Glutamatergic neuron (in vitro differentiated cells): ENCODE measurements at regions not wholly inside any gene's neighbourhood (a gene's known extent, or its start where the extent isn't known, plus 50 kb on each side); places are given as distances from the start of the nearest gene placed in this dataset.

Experiments
- DNase-seq: peaks from one replicate; pipeline ENCODE4 v3.0.0; 2022
- H3K27ac Mint-ChIP-seq: one replicate; pipeline ENCODE4 v1.8.0; 2020; ENCODE audit warnings: mild to moderate bottlenecking, mixed read lengths, inconsistent platforms; ENCODE audit not compliant: unreplicated experiment
- H3K27me3 Mint-ChIP-seq: one replicate; pipeline ENCODE4 v1.8.0; 2020; ENCODE audit warnings: mild to moderate bottlenecking, moderate library complexity, mixed read lengths, inconsistent platforms; ENCODE audit not compliant: unreplicated experiment
- H3K36me3 Mint-ChIP-seq: one replicate; pipeline ENCODE4 v1.8.0; 2020; ENCODE audit warnings: mild to moderate bottlenecking, mixed read lengths, inconsistent platforms; ENCODE audit not compliant: unreplicated experiment
- H3K4me1 Mint-ChIP-seq: one replicate; pipeline ENCODE4 v1.8.0; 2020; ENCODE audit warnings: mild to moderate bottlenecking, low read depth, mixed read lengths, inconsistent platforms; ENCODE audit not compliant: unreplicated experiment
- H3K4me3 Mint-ChIP-seq: one replicate; pipeline ENCODE4 v1.8.0; 2020; ENCODE audit warnings: mild to moderate bottlenecking, mixed read lengths, inconsistent platforms; ENCODE audit not compliant: unreplicated experiment
- H3K9me3 Mint-ChIP-seq: one replicate; pipeline ENCODE4 v1.8.0; 2020; ENCODE audit warnings: mild to moderate bottlenecking, moderate library complexity, mixed read lengths, inconsistent platforms; ENCODE audit not compliant: unreplicated experiment
- TF ChIP-seq, protein P1 (sequence below): fragments of 200-600 bp; sonication (generic); IDR thresholded peaks from one replicate; pipeline ENCODE4 v1.5.0; 2021; ENCODE audit not compliant: partially characterized antibody, unreplicated experiment

DNA sequence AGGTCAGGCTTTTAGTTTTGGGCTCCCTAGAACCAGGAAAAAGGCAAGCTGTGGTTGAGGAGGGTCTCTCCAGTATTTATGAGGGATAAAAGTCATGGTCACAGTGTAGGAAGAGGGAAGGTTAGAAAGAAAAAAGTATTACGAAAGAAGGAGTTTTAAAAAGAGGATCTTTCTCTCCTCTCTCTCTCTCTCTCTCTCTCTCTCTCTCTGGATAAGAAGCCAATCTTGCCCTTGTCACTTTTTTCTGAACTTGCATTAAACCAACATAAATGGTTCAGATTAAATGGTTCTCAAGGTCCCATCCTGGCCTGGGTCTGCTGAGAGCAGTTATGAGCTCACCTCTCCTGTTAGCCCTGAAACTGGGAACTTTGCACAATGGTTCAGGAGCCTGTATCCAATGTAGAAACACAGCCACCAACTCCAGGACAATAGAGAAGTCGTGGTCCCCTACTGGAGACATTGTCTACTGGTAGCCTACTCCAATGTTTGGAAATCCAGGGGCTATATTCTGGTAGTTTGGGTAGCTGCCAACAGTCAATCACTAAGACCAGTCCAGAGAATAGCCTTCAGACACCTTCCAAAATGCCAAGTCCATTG lies 131.9 kb downstream of the DAD1 start:
- DNase-seq: no peak
- TF ChIP-seq, protein P1, sequence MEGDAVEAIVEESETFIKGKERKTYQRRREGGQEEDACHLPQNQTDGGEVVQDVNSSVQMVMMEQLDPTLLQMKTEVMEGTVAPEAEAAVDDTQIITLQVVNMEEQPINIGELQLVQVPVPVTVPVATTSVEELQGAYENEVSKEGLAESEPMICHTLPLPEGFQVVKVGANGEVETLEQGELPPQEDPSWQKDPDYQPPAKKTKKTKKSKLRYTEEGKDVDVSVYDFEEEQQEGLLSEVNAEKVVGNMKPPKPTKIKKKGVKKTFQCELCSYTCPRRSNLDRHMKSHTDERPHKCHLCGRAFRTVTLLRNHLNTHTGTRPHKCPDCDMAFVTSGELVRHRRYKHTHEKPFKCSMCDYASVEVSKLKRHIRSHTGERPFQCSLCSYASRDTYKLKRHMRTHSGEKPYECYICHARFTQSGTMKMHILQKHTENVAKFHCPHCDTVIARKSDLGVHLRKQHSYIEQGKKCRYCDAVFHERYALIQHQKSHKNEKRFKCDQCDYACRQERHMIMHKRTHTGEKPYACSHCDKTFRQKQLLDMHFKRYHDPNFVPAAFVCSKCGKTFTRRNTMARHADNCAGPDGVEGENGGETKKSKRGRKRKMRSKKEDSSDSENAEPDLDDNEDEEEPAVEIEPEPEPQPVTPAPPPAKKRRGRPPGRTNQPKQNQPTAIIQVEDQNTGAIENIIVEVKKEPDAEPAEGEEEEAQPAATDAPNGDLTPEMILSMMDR: no peak
- Mint-ChIP-seq H3K27ac (no peak overlapping the region), H3K4me1 (no peaks in the 10 kb centered on the region), H3K4me3 (no peak overlapping the region), H3K36me3 (no peaks in the 10 kb centered on the region), H3K27me3 (peaks cover 5% of the 10 kb centered on the region), H3K9me3 (no peaks in the 10 kb centered on the region)

DNA sequence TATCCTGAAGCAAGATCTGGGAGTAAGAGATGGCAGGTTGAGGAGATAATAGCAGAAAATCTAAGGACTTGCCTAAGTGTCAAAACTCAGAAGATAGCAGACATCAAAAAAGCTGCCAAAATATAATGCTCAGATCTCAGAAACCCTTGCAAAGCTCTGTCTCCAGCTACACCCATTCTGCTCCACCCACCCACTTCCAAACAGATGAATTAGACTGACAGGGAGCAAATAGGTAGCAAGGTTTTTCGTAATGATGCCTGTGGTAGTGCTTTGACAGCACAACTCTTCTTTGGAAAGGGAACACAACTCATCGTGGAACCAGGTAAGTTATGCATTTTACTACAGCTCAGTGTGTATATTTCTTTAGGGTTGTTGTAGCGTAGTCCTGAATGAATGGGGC lies 132.6 kb downstream of the DAD1 start:
- no peak overlapping the region for H3K27ac Mint-ChIP-seq
- H3K27me3 Mint-ChIP-seq: peaks cover 5% of the 10 kb centered on the region
- no peaks in the 10 kb centered on the region for H3K36me3 Mint-ChIP-seq
- TF ChIP-seq, protein P1: no peak
- no peaks in the 10 kb centered on the region for H3K9me3 Mint-ChIP-seq
- no peak overlapping the region for H3K4me3 Mint-ChIP-seq
- DNase-seq: no peak
- no peaks in the 10 kb centered on the region for H3K4me1 Mint-ChIP-seq

DNA sequence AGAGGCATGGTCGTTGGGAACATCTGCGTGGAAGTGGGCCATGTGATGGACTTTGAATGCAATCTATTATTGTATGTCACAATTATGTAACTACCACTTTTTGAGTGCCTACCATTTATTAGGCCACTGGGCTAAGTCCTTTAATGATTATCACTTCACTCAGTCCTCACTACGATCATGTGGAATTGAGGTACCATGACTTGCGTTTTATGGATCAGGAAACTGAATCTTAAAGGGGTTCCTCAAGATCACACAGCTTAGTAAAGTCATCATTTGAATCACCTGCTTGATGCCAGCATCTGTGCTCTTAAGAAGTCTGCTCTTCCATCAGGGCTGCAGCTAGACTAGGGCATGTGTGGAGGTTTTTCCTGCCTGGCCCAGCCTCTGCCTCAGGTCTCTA lies 136.7 kb downstream of the DAD1 start:
- H3K36me3 Mint-ChIP-seq: no peaks in the 10 kb centered on the region
- H3K9me3 Mint-ChIP-seq: peaks cover 6% of the 10 kb centered on the region
- peaks cover 5% of the 10 kb centered on the region for H3K27me3 Mint-ChIP-seq
- TF ChIP-seq, protein P1: no peak
- no peak for DNase-seq
- no peak overlapping the region for H3K4me3 Mint-ChIP-seq
- H3K4me1 Mint-ChIP-seq: peaks cover 27% of the 10 kb centered on the region
- no peak overlapping the region for H3K27ac Mint-ChIP-seq

DNA sequence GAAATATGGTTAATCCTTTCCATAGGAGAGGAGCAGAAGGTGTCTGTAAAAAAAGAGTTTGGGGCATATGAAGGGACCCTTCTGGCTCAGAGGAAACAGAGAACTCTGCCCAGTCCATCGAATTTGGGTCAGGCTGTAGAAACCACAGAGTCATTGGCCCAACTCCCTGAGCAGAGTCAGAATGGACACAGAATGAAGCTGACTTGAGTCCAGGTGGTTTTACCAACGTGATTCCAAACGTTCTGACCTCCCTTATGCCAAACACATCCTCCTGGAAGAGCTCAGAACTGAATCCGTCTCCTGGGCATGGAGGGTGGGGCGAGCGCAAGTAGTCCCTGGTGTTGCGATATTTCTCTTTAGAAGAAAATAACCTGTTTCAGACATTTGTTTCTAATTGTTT lies 138.8 kb downstream of the DAD1 start:
- Mint-ChIP-seq H3K9me3 (peaks cover 7% of the 10 kb centered on the region), H3K4me3 (no peak overlapping the region), H3K27me3 (peaks cover 5% of the 10 kb centered on the region), H3K27ac (peak overlapping the region; percentile 45), H3K4me1 (peaks cover 27% of the 10 kb centered on the region), H3K36me3 (no peaks in the 10 kb centered on the region)
- TF ChIP-seq, protein P1: no peak
- no peak for DNase-seq

DNA sequence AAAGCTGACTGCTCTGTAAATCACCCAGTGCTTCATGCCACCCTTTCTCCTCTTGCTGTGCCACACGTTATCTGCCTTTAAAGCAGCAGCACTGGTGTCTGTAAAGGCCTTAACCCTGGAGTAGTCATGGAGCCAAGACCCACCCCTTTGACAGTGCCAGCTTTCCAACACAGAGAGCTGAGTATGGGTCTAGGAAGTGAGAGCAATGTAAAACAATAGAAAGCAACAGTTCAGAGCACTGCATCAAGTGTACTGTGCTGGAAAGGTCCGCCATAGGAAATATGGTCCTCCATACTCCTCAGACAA lies 139.5 kb downstream of the DAD1 start:
- DNase-seq: no peak
- TF ChIP-seq, protein P1: no peak
- peak overlapping the region; percentile 92 for H3K27ac Mint-ChIP-seq

More for the DNA sequence above, 139.5 kb downstream of the DAD1 start:
- Mint-ChIP-seq H3K36me3 (peaks cover 4% of the 10 kb centered on the region), H3K9me3 (peaks cover 8% of the 10 kb centered on the region), H3K4me1 (peaks cover 27% of the 10 kb centered on the region), H3K4me3 (no peak overlapping the region), H3K27me3 (peaks cover 5% of the 10 kb centered on the region)
